Panc1 (cell line): ENCODE measurements at regions not wholly inside any gene's neighbourhood (a gene's known extent, or its start where the extent isn't known, plus 50 kb on each side); places are given as distances from the start of the nearest gene placed in this dataset.

Experiments
- ATAC-seq: fragments of 200-7000 bp; cut with Tn5 transposase; 2 replicates; pipeline ENCODE4 v1.9.1; 2020; ENCODE audit warnings: mild to moderate bottlenecking, moderate library complexity
- BruUV-seq: library from RNA; stranded (reverse); fragments of 400-500 nt; replicated peaks from 2 replicates; lab custom pipeline; 2021; lab: Mats Ljungman, UMichigan
- CTCF ChIA-PET: fragments of 300-600 bp; sonication (Branson Sonifier 250); formaldehyde crosslinking; loops from one replicate; lab custom pipeline; 2022; ENCODE audit warnings: antibody characterized with exemption; lab: Charles Lee
- POLR2A ChIA-PET: fragments of 300-600 bp; sonication (Branson Sonifier 250); formaldehyde crosslinking; loops from one replicate; lab custom pipeline; 2022; ENCODE audit warnings: antibody characterized with exemption; lab: Charles Lee
- DNase-seq: peaks from one replicate; pipeline ENCODE4 v3.0.0-alpha.2; 2010; ENCODE audit warnings: low read depth, low spot score
- H3K27ac ChIP-seq: 2 replicates; pipeline ENCODE4 v1.5.1; 2011; ENCODE audit warnings: mild to moderate bottlenecking, low read length, inconsistent platforms
- H3K27me3 ChIP-seq: fragments of 200-500 bp; sonication (Bioruptor generic); 2 replicates; pipeline ENCODE4 v1.6.0; 2014; ENCODE audit warnings: low read length, inconsistent platforms; ENCODE audit not compliant: control insufficient read depth, insufficient read depth
- H3K36me3 ChIP-seq: fragments of 200-500 bp; sonication (Bioruptor generic); 2 replicates; pipeline ENCODE4 v1.5.1; 2014; ENCODE audit warnings: inconsistent platforms, mild to moderate bottlenecking, low read length, moderate library complexity; ENCODE audit not compliant: control insufficient read depth, insufficient read depth
- H3K4me1 ChIP-seq: 2 replicates; pipeline ENCODE4 v1.5.1; 2011; ENCODE audit warnings: inconsistent platforms, mild to moderate bottlenecking, low read length, moderate library complexity; ENCODE audit not compliant: control insufficient read depth, insufficient read depth
- H3K4me3 ChIP-seq, 2 experiments: 2 replicates each; pipeline ENCODE4 v1.5.1; 2011 to 2012; ENCODE audit warnings: low read depth in 2 of 2, low read length in 2 of 2, mild to moderate bottlenecking in 2 of 2, inconsistent platforms in 1 of 2, moderate library complexity in 1 of 2
- H3K9me3 ChIP-seq: fragments of 200-500 bp; sonication (Bioruptor generic); 2 replicates; pipeline ENCODE4 v1.5.1; 2014; ENCODE audit warnings: low read depth, mild to moderate bottlenecking, inconsistent platforms, low read length, moderate library complexity; ENCODE audit not compliant: control insufficient read depth, insufficient read depth
- POLR2AphosphoS5 ChIP-seq: IDR thresholded peaks from 2 replicates; pipeline ENCODE4 v1.6.1; 2012; ENCODE audit warnings: mild to moderate bottlenecking, low read depth, low read length, moderate library complexity
- REST ChIP-seq, 2 experiments: IDR thresholded peaks; 2 replicates each; pipeline ENCODE4 v1.6.1; 2011 to 2012; ENCODE audit warnings: low read depth in 2 of 2, control low read depth in 1 of 2, low read length in 1 of 2, mild to moderate bottlenecking in 1 of 2, moderate library complexity in 1 of 2; ENCODE audit not compliant: insufficient read depth in 1 of 2
- SIN3A ChIP-seq: IDR thresholded peaks from 2 replicates; pipeline ENCODE4 v1.6.1; 2012; ENCODE audit warnings: low read depth, mild to moderate bottlenecking, low read length, moderate library complexity, borderline replicate concordance; ENCODE audit not compliant: insufficient read depth
- TCF7L2 ChIP-seq: IDR thresholded peaks from 2 replicates; pipeline ENCODE4 v1.6.1; 2011; ENCODE audit warnings: mild to moderate bottlenecking, low read depth, low read length, inconsistent platforms
- in situ Hi-C: cut with HindIII; loops from 2 replicates; pipeline ENCODE4 v1.10.0; 2016; ENCODE audit warnings: low sequenced_read_pairs, low pct_unique_long_range_greater_than_20kb
- intact Hi-C: fragments of 100-400 bp; cut with micrococcal nuclease; formaldehyde crosslinking; loops from one replicate; pipeline ENCODE4 v1.10.0; 2022; ENCODE audit not compliant: unreplicated experiment
- TF ChIP-seq, protein P1 (sequence below): fragments of 450-650 bp; IDR thresholded peaks from 2 replicates; pipeline ENCODE4 v1.5.1; 2017; ENCODE audit warnings: mild to moderate bottlenecking

- no peaks in the 10 kb centered on the region for H3K36me3 ChIP-seq
- no peak overlapping the region for H3K27ac ChIP-seq
- no peaks in the 10 kb centered on the region for H3K27me3 ChIP-seq
- no peak for DNase-seq
- H3K4me3 ChIP-seq, result no peak overlapping the region
- in situ Hi-C loops (no loop called here), intact Hi-C loops (no loop called here)
- TF ChIP-seq SIN3A (no peak), POLR2AphosphoS5 (no peak), REST (IDR thresholded peaks at IDR 0.05; ENCODE audit: insufficient read depth in 1 of 2, low read depth in 2 of 2, low read length in 1 of 2) (no peak), TCF7L2 (no peak)
- TF ChIP-seq, protein P1, sequence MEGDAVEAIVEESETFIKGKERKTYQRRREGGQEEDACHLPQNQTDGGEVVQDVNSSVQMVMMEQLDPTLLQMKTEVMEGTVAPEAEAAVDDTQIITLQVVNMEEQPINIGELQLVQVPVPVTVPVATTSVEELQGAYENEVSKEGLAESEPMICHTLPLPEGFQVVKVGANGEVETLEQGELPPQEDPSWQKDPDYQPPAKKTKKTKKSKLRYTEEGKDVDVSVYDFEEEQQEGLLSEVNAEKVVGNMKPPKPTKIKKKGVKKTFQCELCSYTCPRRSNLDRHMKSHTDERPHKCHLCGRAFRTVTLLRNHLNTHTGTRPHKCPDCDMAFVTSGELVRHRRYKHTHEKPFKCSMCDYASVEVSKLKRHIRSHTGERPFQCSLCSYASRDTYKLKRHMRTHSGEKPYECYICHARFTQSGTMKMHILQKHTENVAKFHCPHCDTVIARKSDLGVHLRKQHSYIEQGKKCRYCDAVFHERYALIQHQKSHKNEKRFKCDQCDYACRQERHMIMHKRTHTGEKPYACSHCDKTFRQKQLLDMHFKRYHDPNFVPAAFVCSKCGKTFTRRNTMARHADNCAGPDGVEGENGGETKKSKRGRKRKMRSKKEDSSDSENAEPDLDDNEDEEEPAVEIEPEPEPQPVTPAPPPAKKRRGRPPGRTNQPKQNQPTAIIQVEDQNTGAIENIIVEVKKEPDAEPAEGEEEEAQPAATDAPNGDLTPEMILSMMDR, result no peak
- H3K9me3 ChIP-seq, result no peaks in the 10 kb centered on the region
- CTCF ChIA-PET, result no interaction called here
- POLR2A ChIA-PET, result no interaction called here
- ATAC-seq, result no peak
- no TSS peak for BruUV-seq
- H3K4me1 ChIP-seq, result no peaks in the 10 kb centered on the region
Observed at GRCh38 chr11:50174975-50175374, 142.3 kb downstream of the OR4C45 start.

GRCh38 chr11:50178737-50179136, 146.1 kb downstream of the OR4C45 start:
- H3K4me1 ChIP-seq, result no peaks in the 10 kb centered on the region
- BruUV-seq, result no TSS peak
- no peak overlapping the region for H3K4me3 ChIP-seq
- POLR2A ChIA-PET, result no interaction called here
- H3K27me3 ChIP-seq, result no peaks in the 10 kb centered on the region
- H3K36me3 ChIP-seq, result no peaks in the 10 kb centered on the region
- CTCF ChIA-PET, result no interaction called here
- in situ Hi-C loops (no loop called here), intact Hi-C loops (no loop called here)
- ATAC-seq, result no peak
- no peak for DNase-seq
- no peak overlapping the region for H3K27ac ChIP-seq
- H3K9me3 ChIP-seq, result no peaks in the 10 kb centered on the region
- TF ChIP-seq, protein P1, result no peak

- no peaks in the 10 kb centered on the region for H3K27me3 ChIP-seq
- in situ Hi-C loops, result no loop called here
- no peaks in the 10 kb centered on the region for H3K9me3 ChIP-seq
- H3K4me3 ChIP-seq, result no peak overlapping the region
- DNase-seq (no peak), ATAC-seq (no peak)
- BruUV-seq, result no TSS peak
- no peaks in the 10 kb centered on the region for H3K4me1 ChIP-seq
- H3K36me3 ChIP-seq, result no peaks in the 10 kb centered on the region
- no peak for TF ChIP-seq POLR2AphosphoS5
- no peak for TF ChIP-seq SIN3A
- no peak for TF ChIP-seq REST (IDR thresholded peaks at IDR 0.05; ENCODE audit: insufficient read depth in 1 of 2, low read depth in 2 of 2, low read length in 1 of 2)
- POLR2A ChIA-PET, result no interaction called here
- intact Hi-C loops, result no loop called here
- no peak overlapping the region for H3K27ac ChIP-seq
- CTCF ChIA-PET, result no interaction called here
Observed at GRCh38 chr11:50181334-50181733, 148.7 kb downstream of the OR4C45 start.
